ENCODE measurements at regions not wholly inside any gene's neighbourhood (a gene's known extent, or its start where the extent isn't known, plus 50 kb on each side); places are given as distances from the start of the nearest gene placed in this dataset.

GRCh38 chr2:57726294-57726693 is 320.3 kb upstream of the VRK2 start:
- Histone ChIP-seq H2AFZ (ENCODE audit: low read length) (no peak overlapping the region), H3K9me3 (replicated peaks; ENCODE audit: insufficient read depth, low read length) (no peaks in the 10 kb centered on the region), H3K79me2 (ENCODE audit: low read length) (no peaks in the 10 kb centered on the region), H3K4me3 (ENCODE audit: low read length) (no peak overlapping the region), H3K27me3 (replicated peaks; ENCODE audit: insufficient read depth, low read length) (no peaks in the 10 kb centered on the region), H3K36me3 (replicated peaks; ENCODE audit: insufficient read depth, low read length) (no peaks in the 10 kb centered on the region), H3K4me2 (ENCODE audit: low read depth, low read length) (no peak overlapping the region), H3K9ac (ENCODE audit: low read length) (no peak overlapping the region), H4K20me1 (ENCODE audit: insufficient read depth, low read length) (no peaks in the 10 kb centered on the region), H3K4me1 (ENCODE audit: low read length) (no peaks in the 10 kb centered on the region), H3K9me2 (replicated peaks; ENCODE audit: insufficient read depth, low read length) (no peaks in the 10 kb centered on the region), H3K27ac (ENCODE audit: low read length) (no peak overlapping the region), H3F3A (ENCODE audit: insufficient read depth, low read length) (no peaks in the 10 kb centered on the region)
- DNase-seq = no peak
- TF ChIP-seq EZH2phosphoT487 (IDR thresholded peaks at IDR 0.05; ENCODE audit: low read length) (no peak), CTCF (IDR thresholded peaks at IDR 0.05; ENCODE audit: low read length) (no peak), EZH2 (optimal IDR thresholded peaks at IDR 0.05; ENCODE audit: low read depth, low read length) (no peak)

GRCh38 chr2:57728691-57729090 is 317.9 kb upstream of the VRK2 start:
- TF ChIP-seq EZH2 (optimal IDR thresholded peaks at IDR 0.05; ENCODE audit: low read depth, low read length) (no peak), EZH2phosphoT487 (IDR thresholded peaks at IDR 0.05; ENCODE audit: low read length) (no peak), CTCF (IDR thresholded peaks at IDR 0.05; ENCODE audit: low read length) (no peak)
- DNase-seq = no peak

GRCh38 chr2:57733956-57734355 is 312.6 kb upstream of the VRK2 start:
- no peaks in the 10 kb centered on the region for H3K9me2 ChIP-seq (replicated peaks; ENCODE audit: insufficient read depth, low read length)
- no peak for DNase-seq
- H3K27ac ChIP-seq (ENCODE audit: low read length) = no peak overlapping the region
- H3K4me1 ChIP-seq (ENCODE audit: low read length) = no peaks in the 10 kb centered on the region
- H3K4me2 ChIP-seq (ENCODE audit: low read depth, low read length) = no peak overlapping the region
- H3K9ac ChIP-seq (ENCODE audit: low read length) = no peak overlapping the region
- no peak for TF ChIP-seq EZH2phosphoT487 (IDR thresholded peaks at IDR 0.05; ENCODE audit: low read length)
- no peak for TF ChIP-seq CTCF (IDR thresholded peaks at IDR 0.05; ENCODE audit: low read length)
- H3F3A ChIP-seq (ENCODE audit: insufficient read depth, low read length) = no peaks in the 10 kb centered on the region
- no peak overlapping the region for H3K4me3 ChIP-seq (ENCODE audit: low read length)
- no peaks in the 10 kb centered on the region for H3K27me3 ChIP-seq (replicated peaks; ENCODE audit: insufficient read depth, low read length)
- no peaks in the 10 kb centered on the region for H3K9me3 ChIP-seq (replicated peaks; ENCODE audit: insufficient read depth, low read length)
- H2AFZ ChIP-seq (ENCODE audit: low read length) = no peak overlapping the region
- no peaks in the 10 kb centered on the region for H3K79me2 ChIP-seq (ENCODE audit: low read length)
- no peaks in the 10 kb centered on the region for H3K36me3 ChIP-seq (replicated peaks; ENCODE audit: insufficient read depth, low read length)
- H4K20me1 ChIP-seq (ENCODE audit: insufficient read depth, low read length) = no peaks in the 10 kb centered on the region

More at GRCh38 chr2:57728691-57729090, 317.9 kb upstream of the VRK2 start:
- no peaks in the 10 kb centered on the region for H3K36me3 ChIP-seq (replicated peaks; ENCODE audit: insufficient read depth, low read length)
- no peaks in the 10 kb centered on the region for H3K9me2 ChIP-seq (replicated peaks; ENCODE audit: insufficient read depth, low read length)
- H3K4me1 ChIP-seq (ENCODE audit: low read length) = no peaks in the 10 kb centered on the region
- no peak overlapping the region for H3K27ac ChIP-seq (ENCODE audit: low read length)
- H3K79me2 ChIP-seq (ENCODE audit: low read length) = no peaks in the 10 kb centered on the region
- H3K4me3 ChIP-seq (ENCODE audit: low read length) = no peak overlapping the region
- H3K9ac ChIP-seq (ENCODE audit: low read length) = no peak overlapping the region
- no peaks in the 10 kb centered on the region for H3K9me3 ChIP-seq (replicated peaks; ENCODE audit: insufficient read depth, low read length)
- H2AFZ ChIP-seq (ENCODE audit: low read length) = no peak overlapping the region
- H4K20me1 ChIP-seq (ENCODE audit: insufficient read depth, low read length) = no peaks in the 10 kb centered on the region
- H3K4me2 ChIP-seq (ENCODE audit: low read depth, low read length) = no peak overlapping the region
- H3F3A ChIP-seq (ENCODE audit: insufficient read depth, low read length) = no peaks in the 10 kb centered on the region
- no peaks in the 10 kb centered on the region for H3K27me3 ChIP-seq (replicated peaks; ENCODE audit: insufficient read depth, low read length)
